ENCODE measurements at regions not wholly inside any gene's neighbourhood (a gene's known extent, or its start where the extent isn't known, plus 50 kb on each side); places are given as distances from the start of the nearest gene placed in this dataset.
A peak's percentile ranks its signal among the peaks of the same experiment; 100 is the strongest.

- no peak for DNase-seq
Measured at GRCh38 chr9:106682420-106682819, 180.5 kb upstream of the ZNF462 start.

- no peak for DNase-seq
Measured at GRCh38 chr9:106683454-106683853, 179.5 kb upstream of the ZNF462 start.

- DNase-seq, result no peak
Measured at GRCh38 chr9:106684940-106685695, 177.8 kb upstream of the ZNF462 start.

GRCh38 chr9:106689089-106689488 lies 173.9 kb upstream of the ZNF462 start:
- peak; percentile 29 for DNase-seq

GRCh38 chr9:106691627-106692026 lies 171.3 kb upstream of the ZNF462 start:
- peak; percentile 41 for DNase-seq

GRCh38 chr9:106693558-106693957 lies 169.4 kb upstream of the ZNF462 start:
- no peak for DNase-seq

GRCh38 chr9:106696804-106697203 lies 166.2 kb upstream of the ZNF462 start:
- DNase-seq, result no peak

- no peak for DNase-seq
Measured at GRCh38 chr9:106697390-106697749, 165.6 kb upstream of the ZNF462 start.

GRCh38 chr9:106697750-106698502 lies 165.0 kb upstream of the ZNF462 start:
- peak; percentile 78 for DNase-seq

- peak; percentile 48 for DNase-seq
Measured at GRCh38 chr9:106700676-106701075, 162.3 kb upstream of the ZNF462 start.

- no peak for DNase-seq
Measured at GRCh38 chr9:106701611-106702010, 161.4 kb upstream of the ZNF462 start.

GRCh38 chr9:106704056-106704615 lies 158.8 kb upstream of the ZNF462 start:
- peak; percentile 31 for DNase-seq

GRCh38 chr9:106707291-106707690 lies 155.7 kb upstream of the ZNF462 start:
- peak; percentile 62 for DNase-seq

- DNase-seq, result no peak
Measured at GRCh38 chr9:106707738-106708474, 155.1 kb upstream of the ZNF462 start.

GRCh38 chr9:106708475-106709146 lies 154.4 kb upstream of the ZNF462 start:
- DNase-seq, result peak; percentile 22

- no peak for DNase-seq
Measured at GRCh38 chr9:106712279-106712678, 150.7 kb upstream of the ZNF462 start.

- no peak for DNase-seq
Measured at GRCh38 chr9:106713206-106713605, 149.8 kb upstream of the ZNF462 start.

- DNase-seq, result no peak
Measured at GRCh38 chr9:106716820-106717219, 146.1 kb upstream of the ZNF462 start.

- DNase-seq, result peak; percentile 79
Measured at GRCh38 chr9:106717686-106718085, 145.3 kb upstream of the ZNF462 start.

- peak; percentile 69 for DNase-seq
Measured at GRCh38 chr9:106718936-106719335, 144.0 kb upstream of the ZNF462 start.

GRCh38 chr9:106722051-106722753 lies 140.8 kb upstream of the ZNF462 start:
- no peak for DNase-seq

- no peak for DNase-seq
Measured at GRCh38 chr9:106723926-106724325, 139.0 kb upstream of the ZNF462 start.

Measured in fibroblast of skin of right quadriceps (primary cell).